HG02884 (cell line): ENCODE measurements at regions not wholly inside any gene's neighbourhood (a gene's known extent, or its start where the extent isn't known, plus 50 kb on each side); places are given as distances from the start of the nearest gene placed in this dataset.
"Not testable (repeated sequence)": the region's sequence is repeated elsewhere in the genome, so short reads cannot be mapped to it uniquely, and the experiment has no call there.

Source experiments
- ATAC-seq: cut with Tn5 transposase; IDR thresholded peaks from one replicate; pipeline ENCODE4 v1.9.1; 2021; ENCODE audit warnings: mild to moderate bottlenecking, moderate library complexity; ENCODE audit not compliant: unreplicated experiment

GRCh38 chr4:81740487-81740886 lies 268.8 kb upstream of the RASGEF1B start:
- no peak for ATAC-seq

- no peak for ATAC-seq
Observed at GRCh38 chr4:81738891-81739290, 267.2 kb upstream of the RASGEF1B start.

- no peak for ATAC-seq
Observed at GRCh38 chr4:81737865-81738559, 266.3 kb upstream of the RASGEF1B start.

- no peak for ATAC-seq
Observed at GRCh38 chr4:81736324-81736723, 264.6 kb upstream of the RASGEF1B start.

- ATAC-seq: no peak
Observed at GRCh38 chr4:81732980-81733379, 261.3 kb upstream of the RASGEF1B start.

- peak; percentile 99 for ATAC-seq
Observed at GRCh38 chr4:81724925-81725329, 253.2 kb upstream of the RASGEF1B start.

GRCh38 chr4:81723927-81724587 lies 252.3 kb upstream of the RASGEF1B start:
- ATAC-seq: no peak

GRCh38 chr4:81723019-81723884 lies 251.5 kb upstream of the RASGEF1B start:
- ATAC-seq: no peak

GRCh38 chr4:81722290-81722851 lies 250.7 kb upstream of the RASGEF1B start:
- no peak for ATAC-seq

GRCh38 chr4:81715757-81716156 lies 244.1 kb upstream of the RASGEF1B start:
- ATAC-seq: no peak

GRCh38 chr4:81715357-81715756 lies 243.7 kb upstream of the RASGEF1B start:
- not testable (repeated sequence) for ATAC-seq

GRCh38 chr4:81714291-81714690 lies 242.6 kb upstream of the RASGEF1B start:
- ATAC-seq: no peak

- ATAC-seq: no peak
Observed at GRCh38 chr4:81712714-81713113, 241.0 kb upstream of the RASGEF1B start.

GRCh38 chr4:81704461-81704860 lies 232.8 kb upstream of the RASGEF1B start:
- no peak for ATAC-seq

GRCh38 chr4:81700189-81700588 lies 228.5 kb upstream of the RASGEF1B start:
- ATAC-seq: no peak

GRCh38 chr4:81698538-81699296 lies 227.0 kb upstream of the RASGEF1B start:
- no peak for ATAC-seq

- ATAC-seq: no peak
Observed at GRCh38 chr4:81694176-81694913, 222.6 kb upstream of the RASGEF1B start.

- ATAC-seq: no peak
Observed at GRCh38 chr4:81690871-81691270, 219.2 kb upstream of the RASGEF1B start.

- no peak for ATAC-seq
Observed at GRCh38 chr4:81688085-81688484, 216.4 kb upstream of the RASGEF1B start.

GRCh38 chr4:81687471-81687870 lies 215.8 kb upstream of the RASGEF1B start:
- ATAC-seq: no peak
